ENCODE measurements at regions not wholly inside any gene's neighbourhood (a gene's known extent, or its start where the extent isn't known, plus 50 kb on each side); places are given as distances from the start of the nearest gene placed in this dataset.

DNA sequence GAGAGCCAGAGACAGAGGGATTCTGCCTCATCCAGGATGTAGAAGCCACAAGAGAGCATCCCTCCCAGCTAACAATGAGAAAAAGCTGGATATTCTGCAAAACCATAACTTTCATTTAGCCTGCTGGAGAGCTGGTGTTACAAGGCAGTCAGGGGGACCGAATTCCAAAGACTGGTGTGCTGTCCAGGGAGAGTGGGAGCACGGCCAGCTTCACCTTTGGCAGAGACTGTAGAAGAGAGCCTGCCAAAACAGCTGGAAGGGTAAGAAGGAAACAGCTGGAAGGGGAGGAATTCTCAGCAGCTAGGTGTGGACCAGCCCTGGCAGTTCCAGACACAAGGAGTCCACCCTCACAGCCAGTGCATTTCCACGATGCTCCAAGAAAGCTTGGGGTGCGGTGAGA, 109.9 kb upstream of the LINGO1 start:
- no peaks in the 10 kb centered on the region for H3K9me3 ChIP-seq
- peaks cover 0 to 4% (median 0%) of the 10 kb centered on the region in 3 donors for H3K4me1 ChIP-seq
- intact Hi-C loops (cut with DNase I) = no loop called here
- peaks cover 0 to 59% (median 0%) of the 10 kb centered on the region in 4 donors for H3K27me3 ChIP-seq
- H3K36me3 ChIP-seq = no peaks in the 10 kb centered on the region
- TF ChIP-seq, protein P1, sequence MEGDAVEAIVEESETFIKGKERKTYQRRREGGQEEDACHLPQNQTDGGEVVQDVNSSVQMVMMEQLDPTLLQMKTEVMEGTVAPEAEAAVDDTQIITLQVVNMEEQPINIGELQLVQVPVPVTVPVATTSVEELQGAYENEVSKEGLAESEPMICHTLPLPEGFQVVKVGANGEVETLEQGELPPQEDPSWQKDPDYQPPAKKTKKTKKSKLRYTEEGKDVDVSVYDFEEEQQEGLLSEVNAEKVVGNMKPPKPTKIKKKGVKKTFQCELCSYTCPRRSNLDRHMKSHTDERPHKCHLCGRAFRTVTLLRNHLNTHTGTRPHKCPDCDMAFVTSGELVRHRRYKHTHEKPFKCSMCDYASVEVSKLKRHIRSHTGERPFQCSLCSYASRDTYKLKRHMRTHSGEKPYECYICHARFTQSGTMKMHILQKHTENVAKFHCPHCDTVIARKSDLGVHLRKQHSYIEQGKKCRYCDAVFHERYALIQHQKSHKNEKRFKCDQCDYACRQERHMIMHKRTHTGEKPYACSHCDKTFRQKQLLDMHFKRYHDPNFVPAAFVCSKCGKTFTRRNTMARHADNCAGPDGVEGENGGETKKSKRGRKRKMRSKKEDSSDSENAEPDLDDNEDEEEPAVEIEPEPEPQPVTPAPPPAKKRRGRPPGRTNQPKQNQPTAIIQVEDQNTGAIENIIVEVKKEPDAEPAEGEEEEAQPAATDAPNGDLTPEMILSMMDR (IDR thresholded peaks at IDR 0.05) = no peak
- TF ChIP-seq POLR2A (IDR thresholded peaks at IDR 0.05) = no peak
- DNase-seq = no peak
- no peak overlapping the region for H3K27ac ChIP-seq
- H3K4me3 ChIP-seq = no peak overlapping the region
- WGBS, 2 donors = 25 to 40% methylated on average over 2 to 3 of the region's 4 CpGs

DNA sequence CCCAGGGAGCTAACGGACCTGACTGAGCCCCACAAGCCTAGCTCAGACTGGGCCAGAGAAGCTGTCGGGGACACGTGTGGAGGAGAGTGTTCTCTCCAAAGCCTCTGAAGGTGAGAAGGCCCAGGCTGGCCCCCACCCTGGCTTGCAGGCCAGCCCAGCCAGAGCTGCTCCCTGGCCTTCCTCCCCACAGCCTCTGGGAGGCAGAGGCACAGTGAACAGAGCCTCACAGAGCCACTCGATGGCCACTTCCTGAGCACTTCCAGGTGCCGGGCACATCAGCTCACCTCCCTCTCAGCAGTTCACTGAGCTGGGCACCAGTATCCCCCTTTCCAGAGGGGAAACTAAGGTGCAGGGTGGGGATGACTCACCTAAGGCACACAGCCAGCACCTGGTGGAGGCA, 109.4 kb upstream of the LINGO1 start:
- Histone ChIP-seq H3K9me3 (no peaks in the 10 kb centered on the region), H3K36me3 (no peaks in the 10 kb centered on the region), H3K27ac (no peak overlapping the region), H3K4me1 (no peaks in the 10 kb centered on the region), H3K4me3 (no peak overlapping the region), H3K27me3 (peaks cover 0 to 63% (median 0%) of the 10 kb centered on the region in 4 donors)
- DNase-seq = no peak
- TF ChIP-seq POLR2A (IDR thresholded peaks at IDR 0.05) = no peak
- TF ChIP-seq, protein P1 (IDR thresholded peaks at IDR 0.05) = no peak
- 70% methylated on average over 3 of the region's 5 CpGs; no CpG with 5 or more reads in 1 of the 2 donors for WGBS, 2 donors
- intact Hi-C loops (cut with DNase I) = no loop called here

DNA sequence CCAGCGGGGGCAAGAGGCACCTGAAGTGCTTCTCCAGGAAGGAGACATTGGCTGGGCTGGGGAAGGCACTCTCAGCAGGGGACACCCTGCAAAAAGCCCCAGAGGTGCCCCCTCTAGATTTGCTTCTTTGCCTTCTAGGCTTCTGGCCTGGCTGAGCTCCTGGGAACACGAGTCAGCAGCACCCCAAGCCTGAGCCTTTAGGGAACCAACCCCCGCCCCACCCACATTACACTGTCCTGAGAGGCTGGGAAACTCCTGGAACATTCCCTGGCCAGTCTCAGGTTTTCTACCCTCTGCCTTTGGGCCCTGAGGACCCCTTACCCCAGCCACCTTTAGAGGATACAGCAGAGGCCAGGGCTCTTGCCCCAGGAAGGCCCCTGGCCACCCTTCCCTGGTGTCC, 108.4 kb upstream of the LINGO1 start:
- WGBS, 2 donors = 40% methylated on average over 1 of the region's 3 CpGs; no CpG with 5 or more reads in 1 of the 2 donors
- H3K4me3 ChIP-seq = no peak overlapping the region
- peaks cover 0 to 70% (median 0%) of the 10 kb centered on the region in 4 donors for H3K27me3 ChIP-seq
- no peak for DNase-seq
- H3K4me1 ChIP-seq = no peaks in the 10 kb centered on the region
- intact Hi-C loops (cut with DNase I) = no loop called here
- TF ChIP-seq, protein P1 (IDR thresholded peaks at IDR 0.05) = no peak
- TF ChIP-seq POLR2A (IDR thresholded peaks at IDR 0.05) = no peak
- H3K27ac ChIP-seq = no peak overlapping the region
- H3K9me3 ChIP-seq = no peaks in the 10 kb centered on the region
- no peaks in the 10 kb centered on the region for H3K36me3 ChIP-seq

DNA sequence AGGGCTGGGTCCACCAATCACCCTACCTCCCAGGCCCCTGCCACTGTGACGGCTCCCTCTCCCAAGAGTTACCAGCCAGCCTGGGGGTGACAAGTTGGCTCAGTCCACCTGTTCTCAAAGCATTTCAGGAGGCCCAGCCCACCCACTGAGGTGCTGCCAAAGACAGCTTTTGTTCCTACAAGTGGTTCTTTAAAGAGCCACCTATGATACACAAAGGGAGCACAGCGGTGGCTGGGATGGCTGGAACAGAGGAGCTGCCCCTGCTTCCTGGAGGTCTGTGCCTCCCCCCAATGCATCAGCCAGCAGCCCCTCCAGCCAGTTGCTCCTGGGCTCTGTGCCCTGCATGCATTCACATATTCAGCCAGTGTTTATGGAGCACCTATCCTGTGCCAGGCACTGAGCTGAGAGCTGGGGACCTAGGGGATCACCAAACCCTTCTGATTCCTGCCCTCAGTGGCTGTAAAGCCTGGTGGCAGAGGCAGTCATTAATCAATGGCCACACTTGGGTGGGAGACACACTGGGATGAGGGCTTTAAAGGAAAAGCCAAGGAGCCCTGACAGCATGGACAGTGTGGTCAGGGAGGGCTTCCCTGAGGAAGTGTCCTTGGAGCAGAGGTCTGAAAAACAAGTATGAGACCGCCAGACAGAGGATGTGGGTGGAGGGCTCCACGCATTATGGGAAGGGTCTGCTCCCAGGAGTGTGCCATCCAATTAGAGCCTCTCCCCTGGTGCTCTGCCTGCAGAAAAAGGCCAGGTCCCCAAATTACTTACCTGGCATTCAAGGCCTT, 107.1 kb upstream of the LINGO1 start:
- H3K4me1 ChIP-seq = no peaks in the 10 kb centered on the region
- H3K9me3 ChIP-seq = no peaks in the 10 kb centered on the region
- no peaks in the 10 kb centered on the region for H3K36me3 ChIP-seq
- peaks cover 0 to 80% (median 0%) of the 10 kb centered on the region in 4 donors for H3K27me3 ChIP-seq
- TF ChIP-seq, protein P1 (IDR thresholded peaks at IDR 0.05) = no peak
- no peak for TF ChIP-seq POLR2A (IDR thresholded peaks at IDR 0.05)
- 17 to 50% methylated on average over 1 to 2 of the region's 4 CpGs for WGBS, 2 donors
- no peak overlapping the region for H3K4me3 ChIP-seq
- no peak for DNase-seq
- H3K27ac ChIP-seq = no peak overlapping the region
- intact Hi-C loops (cut with DNase I) = no loop called here

DNA sequence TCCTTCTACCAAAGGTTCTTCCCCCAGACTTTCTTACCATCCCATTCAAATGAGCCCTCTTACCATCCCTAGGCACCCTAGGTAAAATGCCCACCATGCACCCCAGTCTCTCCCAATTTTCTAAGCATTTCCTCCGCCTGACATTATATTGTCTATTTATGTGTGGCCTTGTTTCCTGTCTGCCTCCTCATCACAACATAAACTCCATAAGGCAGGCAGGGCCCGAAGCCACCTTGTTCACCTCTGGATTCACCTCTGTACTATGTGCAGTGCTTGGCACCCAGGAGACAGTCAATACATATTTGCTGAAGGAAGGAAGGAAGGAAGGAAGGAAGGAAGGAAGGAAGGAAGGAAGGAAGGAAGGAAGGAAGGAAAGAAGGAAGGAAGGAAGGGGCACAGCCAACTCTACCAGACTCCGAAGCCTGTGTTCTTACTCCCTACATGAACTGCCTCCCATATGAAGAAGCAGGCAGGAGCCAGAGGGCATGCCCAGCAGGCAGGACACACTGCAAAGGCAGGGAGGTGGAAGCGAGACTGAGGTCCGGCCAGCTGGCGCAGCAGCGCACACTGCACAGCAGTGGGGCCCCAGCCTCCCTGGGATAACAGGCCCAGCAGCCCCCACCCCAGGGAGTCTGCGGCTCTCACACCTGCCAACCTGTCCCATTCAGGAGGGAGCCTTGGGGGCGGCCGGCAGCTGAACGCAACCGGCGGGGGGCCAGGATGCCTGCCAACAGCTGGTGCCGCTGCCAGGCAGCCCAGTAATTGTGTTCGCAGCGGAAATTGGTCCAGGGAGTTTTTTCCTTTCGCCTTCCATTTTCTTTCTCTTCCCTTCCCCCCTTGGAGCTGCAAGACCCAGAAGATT, 106.0 kb upstream of the LINGO1 start:
- Histone ChIP-seq H3K4me1 (no peaks in the 10 kb centered on the region), H3K27me3 (peaks cover 0 to 84% (median 0%) of the 10 kb centered on the region in 4 donors), H3K36me3 (no peaks in the 10 kb centered on the region), H3K4me3 (no peak overlapping the region), H3K27ac (no peak overlapping the region), H3K9me3 (no peaks in the 10 kb centered on the region)
- DNase-seq = no peak
- intact Hi-C loops (cut with DNase I) = no loop called here
- 43 to 48% methylated on average over 6 to 8 of the region's 17 CpGs for WGBS, 2 donors
- TF ChIP-seq, protein P1 (IDR thresholded peaks at IDR 0.05) = no peak
- TF ChIP-seq POLR2A (IDR thresholded peaks at IDR 0.05) = no peak

Measured in esophagus squamous epithelium (tissue), 5 donors.